GM23338 (cell line): ENCODE measurements at regions not wholly inside any gene's neighbourhood (a gene's known extent, or its start where the extent isn't known, plus 50 kb on each side); places are given as distances from the start of the nearest gene placed in this dataset.

Experiments
- POLR2AphosphoS5 ChIP-seq: IDR thresholded peaks from 2 replicates; pipeline ENCODE4 v1.6.1; 2016; ENCODE audit warnings: antibody characterized with exemption, low read depth
- TF ChIP-seq, protein P1 (sequence below), 2 experiments: fragments of 200-600 bp in 1 of 2; sonication (generic) in 1 of 2; conservative IDR thresholded peaks; 2 replicates each; pipeline versions ENCODE4 v1.5.1 to v1.6.1; 2016 to 2017; ENCODE audit warnings: antibody characterized with exemption in 2 of 2, low read depth in 2 of 2, mild to moderate bottlenecking in 2 of 2, moderate library complexity in 1 of 2

DNA sequence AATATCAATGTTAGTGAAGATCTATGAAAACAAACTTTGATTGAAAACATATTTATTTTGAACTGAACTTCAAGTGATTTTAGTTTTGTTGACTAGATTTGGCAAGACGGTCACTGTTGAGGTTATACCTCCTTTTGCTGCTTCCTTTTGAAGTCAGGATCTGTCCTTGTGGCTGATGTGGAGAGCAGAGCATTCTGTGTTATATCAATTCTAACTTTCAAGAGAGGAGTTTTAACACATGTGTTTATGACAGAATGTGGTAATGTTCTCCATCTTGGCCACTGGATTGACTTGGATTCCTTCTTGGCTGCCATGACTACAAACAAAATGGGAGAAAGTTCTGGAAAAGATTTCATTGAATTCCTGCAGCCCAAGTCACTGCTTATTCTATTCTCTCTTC lies 104.0 kb upstream of the ACTBL2 start:
- TF ChIP-seq, protein P1, sequence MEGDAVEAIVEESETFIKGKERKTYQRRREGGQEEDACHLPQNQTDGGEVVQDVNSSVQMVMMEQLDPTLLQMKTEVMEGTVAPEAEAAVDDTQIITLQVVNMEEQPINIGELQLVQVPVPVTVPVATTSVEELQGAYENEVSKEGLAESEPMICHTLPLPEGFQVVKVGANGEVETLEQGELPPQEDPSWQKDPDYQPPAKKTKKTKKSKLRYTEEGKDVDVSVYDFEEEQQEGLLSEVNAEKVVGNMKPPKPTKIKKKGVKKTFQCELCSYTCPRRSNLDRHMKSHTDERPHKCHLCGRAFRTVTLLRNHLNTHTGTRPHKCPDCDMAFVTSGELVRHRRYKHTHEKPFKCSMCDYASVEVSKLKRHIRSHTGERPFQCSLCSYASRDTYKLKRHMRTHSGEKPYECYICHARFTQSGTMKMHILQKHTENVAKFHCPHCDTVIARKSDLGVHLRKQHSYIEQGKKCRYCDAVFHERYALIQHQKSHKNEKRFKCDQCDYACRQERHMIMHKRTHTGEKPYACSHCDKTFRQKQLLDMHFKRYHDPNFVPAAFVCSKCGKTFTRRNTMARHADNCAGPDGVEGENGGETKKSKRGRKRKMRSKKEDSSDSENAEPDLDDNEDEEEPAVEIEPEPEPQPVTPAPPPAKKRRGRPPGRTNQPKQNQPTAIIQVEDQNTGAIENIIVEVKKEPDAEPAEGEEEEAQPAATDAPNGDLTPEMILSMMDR (conservative IDR thresholded peaks at IDR 0.05; ENCODE audit: low read depth in 2 of 2), result no peak
- TF ChIP-seq POLR2AphosphoS5, result no peak
